Tibial nerve (tissue), 4 donors: ENCODE measurements at regions not wholly inside any gene's neighbourhood (a gene's known extent, or its start where the extent isn't known, plus 50 kb on each side); places are given as distances from the start of the nearest gene placed in this dataset.
"Not testable (repeated sequence)": the region's sequence is repeated elsewhere in the genome, so short reads cannot be mapped to it uniquely, and the experiment has no call there.

Experiments used
- DNase-seq, 2 donors: peaks; one replicate each; pipeline ENCODE4 v3.0.0-alpha.2; 2019; ENCODE audit warnings: low spot score in 2 of 2
- H3K27ac ChIP-seq, 4 donors: fragments of 200-600 bp; sonication (generic) in 3 of 4; one replicate each; pipeline ENCODE4 v1.5.1; 2017 to 2019; ENCODE audit warnings: mild to moderate bottlenecking in 1 of 4
- H3K27me3 ChIP-seq, 2 donors: fragments of 200-600 bp; sonication (generic) in 1 of 2; one replicate each; pipeline versions ENCODE4 v1.5.1 to v1.6.0; 2017 to 2019
- H3K36me3 ChIP-seq, 3 donors: fragments of 200-600 bp; sonication (generic); one replicate each; pipeline ENCODE4 v1.5.1; 2018 to 2019
- H3K4me1 ChIP-seq, 4 donors: fragments of 200-600 bp; sonication (generic) in 3 of 4; one replicate each; pipeline ENCODE4 v1.5.1; 2017 to 2019
- H3K4me3 ChIP-seq, 4 donors: fragments of 200-600 bp; sonication (generic) in 3 of 4; one replicate each; pipeline ENCODE4 v1.5.1; 2017 to 2019; ENCODE audit warnings: mild to moderate bottlenecking in 1 of 4, moderate library complexity in 1 of 4
- H3K9me3 ChIP-seq, 4 donors: fragments of 200-600 bp; sonication (generic) in 3 of 4; one replicate each; pipeline ENCODE4 v1.5.1; 2017 to 2019
- CTCF ChIP-seq, 5 experiments: fragments of 200-600 bp in 3 of 5; fragments of 450-650 bp in 2 of 5; sonication (generic) in 3 of 5; IDR thresholded peaks; one replicate each; pipeline ENCODE4 v1.5.1; 2016 to 2019; ENCODE audit warnings: antibody characterized with exemption in 5 of 5, mild to moderate bottlenecking in 3 of 5, moderate library complexity in 2 of 5
- EP300 ChIP-seq, 2 donors: sonication (generic); formaldehyde crosslinking; IDR thresholded peaks; one replicate each; pipeline ENCODE4 v1.6.1; 2017; ENCODE audit warnings: antibody characterized with exemption in 2 of 2, mild to moderate bottlenecking in 1 of 2
- POLR2A ChIP-seq, 2 donors: fragments of 450-650 bp; IDR thresholded peaks; one replicate each; pipeline ENCODE4 v1.6.1; 2017; ENCODE audit warnings: antibody characterized with exemption in 2 of 2, mild to moderate bottlenecking in 2 of 2, moderate library complexity in 2 of 2
- WGBS, 2 donors: methylation state at CpG; one replicate each; pipeline ENCODE4 v1.1.5; 2018; 5-methylcytosine and 5-hydroxymethylcytosine counted together

GRCh38 chr3:178100908-178101307, 435.3 kb upstream of the KCNMB2 start:
- no peaks in the 10 kb centered on the region for H3K4me1 ChIP-seq
- no peak overlapping the region for H3K4me3 ChIP-seq
- H3K27ac ChIP-seq, result no peak overlapping the region
- no peaks in the 10 kb centered on the region for H3K9me3 ChIP-seq
- no peak for DNase-seq
- no peaks in the 10 kb centered on the region for H3K27me3 ChIP-seq
- no peaks in the 10 kb centered on the region for H3K36me3 ChIP-seq
- TF ChIP-seq CTCF (IDR thresholded peaks at IDR 0.05) (no peak), POLR2A (IDR thresholded peaks at IDR 0.05) (no peak), EP300 (IDR thresholded peaks at IDR 0.05) (no peak)

GRCh38 chr3:178103140-178103539, 433.1 kb upstream of the KCNMB2 start:
- DNase-seq, result no peak
- TF ChIP-seq CTCF (IDR thresholded peaks at IDR 0.05) (no peak), EP300 (IDR thresholded peaks at IDR 0.05) (no peak), POLR2A (IDR thresholded peaks at IDR 0.05) (no peak)
- Histone ChIP-seq H3K4me1 (no peaks in the 10 kb centered on the region), H3K9me3 (no peaks in the 10 kb centered on the region), H3K27me3 (no peaks in the 10 kb centered on the region), H3K27ac (no peak overlapping the region), H3K4me3 (no peak overlapping the region), H3K36me3 (no peaks in the 10 kb centered on the region)
- 77 to 86% methylated on average over 2 of the region's 2 CpGs for WGBS, 2 donors

- H3K9me3 ChIP-seq, result no peaks in the 10 kb centered on the region
- no peak for TF ChIP-seq EP300 (IDR thresholded peaks at IDR 0.05)
- no peak for TF ChIP-seq CTCF (IDR thresholded peaks at IDR 0.05)
- no peak for TF ChIP-seq POLR2A (IDR thresholded peaks at IDR 0.05)
- no peak overlapping the region for H3K27ac ChIP-seq
- 92% methylated on average over 2 of the region's 2 CpGs for WGBS, 2 donors
- no peak for DNase-seq
- H3K36me3 ChIP-seq, result no peaks in the 10 kb centered on the region
- H3K4me3 ChIP-seq, result no peak overlapping the region
- no peaks in the 10 kb centered on the region for H3K27me3 ChIP-seq
- no peaks in the 10 kb centered on the region for H3K4me1 ChIP-seq
Measured at GRCh38 chr3:178107804-178108203, 428.4 kb upstream of the KCNMB2 start.

- no peak for DNase-seq
- no peaks in the 10 kb centered on the region for H3K9me3 ChIP-seq
- no peak overlapping the region for H3K4me3 ChIP-seq
- no peaks in the 10 kb centered on the region for H3K4me1 ChIP-seq
- H3K27me3 ChIP-seq, result no peaks in the 10 kb centered on the region
- 53 to 71% methylated on average over 2 of the region's 2 CpGs for whole genome bisulfite sequencing, 2 donors
- H3K36me3 ChIP-seq, result no peaks in the 10 kb centered on the region
- H3K27ac ChIP-seq, result no peak overlapping the region
- no peak for TF ChIP-seq POLR2A (IDR thresholded peaks at IDR 0.05)
- TF ChIP-seq CTCF (IDR thresholded peaks at IDR 0.05), result no peak
- no peak for TF ChIP-seq EP300 (IDR thresholded peaks at IDR 0.05)
Measured at GRCh38 chr3:178109691-178110090, 426.5 kb upstream of the KCNMB2 start.

GRCh38 chr3:178112134-178112533, 424.1 kb upstream of the KCNMB2 start:
- no peak for TF ChIP-seq CTCF (IDR thresholded peaks at IDR 0.05)
- no peak for TF ChIP-seq EP300 (IDR thresholded peaks at IDR 0.05)
- no peak for TF ChIP-seq POLR2A (IDR thresholded peaks at IDR 0.05)
- no peaks in the 10 kb centered on the region for H3K36me3 ChIP-seq
- H3K27ac ChIP-seq, result no peak overlapping the region
- DNase-seq, result no peak
- H3K9me3 ChIP-seq, result no peaks in the 10 kb centered on the region
- H3K27me3 ChIP-seq, result no peaks in the 10 kb centered on the region
- H3K4me3 ChIP-seq, result no peak overlapping the region
- no peaks in the 10 kb centered on the region for H3K4me1 ChIP-seq
- 93 to 97% methylated on average over 6 of the region's 6 CpGs for WGBS, 2 donors

GRCh38 chr3:178112552-178112951, 423.7 kb upstream of the KCNMB2 start:
- not testable (repeated sequence) for H3K36me3 ChIP-seq, H3K4me1 ChIP-seq, H3K27me3 ChIP-seq, DNase-seq, H3K27ac ChIP-seq, H3K9me3 ChIP-seq, H3K4me3 ChIP-seq
- WGBS, 2 donors, result 94 to 97% methylated on average over 1 of the region's 1 CpG
